ENCODE measurements at regions not wholly inside any gene's neighbourhood (a gene's known extent, or its start where the extent isn't known, plus 50 kb on each side); places are given as distances from the start of the nearest gene placed in this dataset.

DNA sequence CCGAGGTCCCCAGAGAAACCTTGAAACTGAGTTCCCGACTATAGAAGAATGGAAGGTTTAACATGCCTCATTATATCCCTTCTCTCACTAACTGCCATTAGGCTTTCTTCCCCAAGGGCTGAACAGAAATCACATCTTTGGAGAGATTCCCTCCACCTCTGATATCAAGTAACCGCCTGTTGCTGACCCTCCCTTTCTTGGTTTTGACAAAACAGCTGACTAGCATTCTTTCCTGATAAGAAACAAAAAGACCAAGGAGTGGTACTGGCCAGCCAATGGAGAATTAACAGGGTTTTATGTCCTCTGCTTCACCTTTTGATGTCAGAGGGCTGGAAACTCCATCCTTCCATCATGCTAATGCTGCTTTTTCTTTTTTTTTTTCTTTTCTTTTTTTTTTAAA, 176.6 kb upstream of the ADGRB3 start:
- no peak overlapping the region for H3K4me3 Mint-ChIP-seq
- H3K27me3 Mint-ChIP-seq (ENCODE audit: insufficient read depth) = no peaks in the 10 kb centered on the region
- H3K9me3 Mint-ChIP-seq = peaks cover 32% of the 10 kb centered on the region
- H3K4me1 Mint-ChIP-seq (ENCODE audit: low read depth) = no peaks in the 10 kb centered on the region
- no peaks in the 10 kb centered on the region; the same call in 1 of the 2 replicates for H3K36me3 Mint-ChIP-seq (ENCODE audit: low read depth)
- TF ChIP-seq, protein P1, sequence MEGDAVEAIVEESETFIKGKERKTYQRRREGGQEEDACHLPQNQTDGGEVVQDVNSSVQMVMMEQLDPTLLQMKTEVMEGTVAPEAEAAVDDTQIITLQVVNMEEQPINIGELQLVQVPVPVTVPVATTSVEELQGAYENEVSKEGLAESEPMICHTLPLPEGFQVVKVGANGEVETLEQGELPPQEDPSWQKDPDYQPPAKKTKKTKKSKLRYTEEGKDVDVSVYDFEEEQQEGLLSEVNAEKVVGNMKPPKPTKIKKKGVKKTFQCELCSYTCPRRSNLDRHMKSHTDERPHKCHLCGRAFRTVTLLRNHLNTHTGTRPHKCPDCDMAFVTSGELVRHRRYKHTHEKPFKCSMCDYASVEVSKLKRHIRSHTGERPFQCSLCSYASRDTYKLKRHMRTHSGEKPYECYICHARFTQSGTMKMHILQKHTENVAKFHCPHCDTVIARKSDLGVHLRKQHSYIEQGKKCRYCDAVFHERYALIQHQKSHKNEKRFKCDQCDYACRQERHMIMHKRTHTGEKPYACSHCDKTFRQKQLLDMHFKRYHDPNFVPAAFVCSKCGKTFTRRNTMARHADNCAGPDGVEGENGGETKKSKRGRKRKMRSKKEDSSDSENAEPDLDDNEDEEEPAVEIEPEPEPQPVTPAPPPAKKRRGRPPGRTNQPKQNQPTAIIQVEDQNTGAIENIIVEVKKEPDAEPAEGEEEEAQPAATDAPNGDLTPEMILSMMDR (IDR thresholded peaks at IDR 0.05) = no peak
- DNase-seq = no peak
- H3K27ac Mint-ChIP-seq = no peak overlapping the region

- Mint-ChIP-seq H3K36me3 (ENCODE audit: low read depth) (no peaks in the 10 kb centered on the region), H3K27me3 (ENCODE audit: insufficient read depth) (no peaks in the 10 kb centered on the region), H3K4me1 (ENCODE audit: low read depth) (no peaks in the 10 kb centered on the region), H3K9me3 (peaks cover 11% of the 10 kb centered on the region), H3K27ac (no peak overlapping the region), H3K4me3 (no peak overlapping the region)
- DNase-seq = no peak
- TF ChIP-seq, protein P1 (IDR thresholded peaks at IDR 0.05) = no peak
Observed at GRCh38 chr6:68447112-68447511, 188.0 kb upstream of the ADGRB3 start.

- H3K36me3 Mint-ChIP-seq (ENCODE audit: low read depth) = no peaks in the 10 kb centered on the region
- H3K4me3 Mint-ChIP-seq = no peak overlapping the region
- H3K27ac Mint-ChIP-seq = no peak overlapping the region
- H3K4me1 Mint-ChIP-seq (ENCODE audit: low read depth) = no peaks in the 10 kb centered on the region
- TF ChIP-seq, protein P1 (IDR thresholded peaks at IDR 0.05) = no peak
- H3K27me3 Mint-ChIP-seq (ENCODE audit: insufficient read depth) = no peaks in the 10 kb centered on the region; the same call in 1 of the 2 replicates
- H3K9me3 Mint-ChIP-seq = peaks cover 6% of the 10 kb centered on the region; the same call in 1 of the 2 replicates
- DNase-seq = no peak
Observed at GRCh38 chr6:68445926-68446325, 189.2 kb upstream of the ADGRB3 start.

DNA sequence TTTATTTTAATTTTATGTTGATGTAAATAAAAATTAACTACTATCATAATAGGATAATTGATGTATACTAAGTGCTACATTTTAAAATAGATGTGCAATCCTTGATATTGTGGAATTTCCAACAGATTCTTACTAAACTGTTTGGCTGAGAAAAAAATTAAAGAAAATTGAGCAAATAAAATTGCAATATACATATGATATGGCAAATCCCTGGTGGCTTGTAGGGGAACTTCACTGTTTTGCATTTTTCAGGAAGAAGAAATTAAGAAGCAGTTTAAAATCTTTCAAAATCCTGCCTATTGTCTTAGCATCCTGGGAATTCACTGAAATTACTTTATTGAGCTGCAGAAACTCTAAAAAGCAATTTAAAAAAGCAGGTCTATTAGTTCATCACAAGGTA, 191.4 kb upstream of the ADGRB3 start:
- Mint-ChIP-seq H3K4me3 (no peak overlapping the region), H3K36me3 (ENCODE audit: low read depth) (no peaks in the 10 kb centered on the region), H3K27ac (no peak overlapping the region), H3K4me1 (ENCODE audit: low read depth) (no peaks in the 10 kb centered on the region), H3K27me3 (ENCODE audit: insufficient read depth) (no peaks in the 10 kb centered on the region; the same call in 1 of the 2 replicates), H3K9me3 (peaks cover 20% of the 10 kb centered on the region; the same call in 1 of the 2 replicates)
- no peak for DNase-seq
- TF ChIP-seq, protein P1 (IDR thresholded peaks at IDR 0.05) = peak; percentile 38; the same call in 1 of the 2 replicates

DNA sequence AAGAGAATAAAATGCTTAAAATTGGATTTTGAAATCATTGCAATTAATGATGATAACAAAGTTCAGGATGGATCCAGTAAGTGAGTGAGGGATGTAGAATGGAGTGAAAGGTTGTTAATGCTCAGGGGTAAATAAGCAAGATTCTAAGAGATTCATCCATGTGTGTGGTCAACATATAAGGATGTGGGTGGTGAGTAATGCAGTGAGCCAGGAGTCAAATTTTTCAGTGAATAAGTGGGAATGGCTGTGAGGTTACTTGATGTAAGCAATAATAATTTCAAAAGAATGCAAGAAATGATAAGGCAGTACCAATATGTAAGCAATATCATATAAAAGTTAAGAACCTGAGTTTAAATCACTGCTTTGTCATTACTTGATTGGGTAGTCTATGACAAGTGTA, 207.5 kb upstream of the ADGRB3 start:
- Mint-ChIP-seq H3K27ac (no peak overlapping the region), H3K36me3 (ENCODE audit: low read depth) (no peaks in the 10 kb centered on the region), H3K4me1 (ENCODE audit: low read depth) (no peaks in the 10 kb centered on the region), H3K9me3 (peaks cover 13% of the 10 kb centered on the region), H3K27me3 (ENCODE audit: insufficient read depth) (no peaks in the 10 kb centered on the region), H3K4me3 (no peak overlapping the region)
- TF ChIP-seq, protein P1 (IDR thresholded peaks at IDR 0.05) = no peak
- no peak for DNase-seq

DNA sequence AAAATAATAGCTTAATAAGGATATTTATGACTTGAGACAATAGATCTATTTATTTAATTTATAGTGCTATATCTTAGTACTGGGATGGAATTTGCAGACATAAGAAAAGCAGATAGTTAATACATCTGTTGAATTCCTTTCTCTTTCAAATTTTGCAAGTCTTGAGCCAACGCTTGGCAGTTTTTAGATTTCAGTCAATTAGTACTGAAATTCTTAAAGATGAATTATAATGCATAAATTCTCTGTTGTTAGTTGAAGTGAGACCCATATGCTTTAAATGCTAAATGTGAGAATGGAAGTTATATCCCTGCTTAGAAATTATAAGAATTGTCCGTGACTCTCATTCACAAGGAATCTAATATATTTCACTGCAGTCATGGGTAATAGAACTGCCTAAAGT, 225.1 kb upstream of the ADGRB3 start:
- H3K9me3 Mint-ChIP-seq = peaks cover 15% of the 10 kb centered on the region
- TF ChIP-seq, protein P1 (IDR thresholded peaks at IDR 0.05) = no peak
- no peak for DNase-seq
- no peaks in the 10 kb centered on the region for H3K27me3 Mint-ChIP-seq (ENCODE audit: insufficient read depth)
- no peaks in the 10 kb centered on the region for H3K4me1 Mint-ChIP-seq (ENCODE audit: low read depth)
- H3K36me3 Mint-ChIP-seq (ENCODE audit: low read depth) = no peaks in the 10 kb centered on the region
- no peak overlapping the region for H3K27ac Mint-ChIP-seq
- H3K4me3 Mint-ChIP-seq = no peak overlapping the region
